Lung microvascular endothelial cell (primary cell): ENCODE measurements at regions not wholly inside any gene's neighbourhood (a gene's known extent, or its start where the extent isn't known, plus 50 kb on each side); places are given as distances from the start of the nearest gene placed in this dataset.
"Not testable (repeated sequence)": the region's sequence is repeated elsewhere in the genome, so short reads cannot be mapped to it uniquely, and the experiment has no call there.

Experiments used
- DNase-seq, 2 donors: peaks; one replicate each; pipeline versions ENCODE4 v3.0.0 to v3.0.0-alpha.2; 2010; ENCODE audit warnings: low read depth in 2 of 2

DNA sequence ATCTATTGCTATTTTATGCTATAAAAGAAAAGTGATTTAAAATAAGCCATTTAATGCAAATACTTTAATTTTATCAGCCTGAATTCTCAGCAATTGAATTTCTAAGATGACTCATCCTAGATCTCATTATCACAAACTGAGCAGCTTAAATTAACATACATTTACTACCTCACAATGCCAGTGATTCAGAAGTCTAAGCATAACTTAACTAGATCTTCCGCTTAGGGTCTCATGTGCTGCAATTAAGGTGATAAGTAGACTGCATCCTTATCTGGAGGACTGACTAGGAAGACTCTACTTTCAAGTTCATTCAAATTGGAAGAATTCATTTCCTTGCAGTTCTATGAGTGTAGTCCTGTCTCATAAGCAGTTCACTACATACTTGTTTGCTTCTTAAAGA is 286.6 kb downstream of the COL11A1 start:
- no peak for DNase-seq

DNA sequence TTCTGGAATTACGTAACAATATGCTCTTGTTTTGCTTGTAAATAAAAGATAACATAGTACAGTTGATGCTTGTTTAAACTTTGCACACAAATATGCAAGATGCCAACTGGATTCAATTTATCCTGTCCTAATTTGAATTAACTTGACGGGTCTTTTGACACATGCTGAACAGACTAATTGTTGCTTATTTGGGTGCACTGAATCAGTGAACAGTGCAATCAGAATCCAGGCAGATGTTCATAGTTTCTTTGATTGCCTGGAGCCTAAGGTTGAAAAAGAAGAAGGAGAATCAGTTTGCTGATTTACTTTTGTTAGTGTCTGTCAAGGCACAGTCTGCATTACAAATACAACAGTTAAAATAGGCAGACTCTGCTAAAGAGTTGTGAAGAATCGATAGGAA is 307.9 kb downstream of the COL11A1 start:
- no peak for DNase-seq

DNA sequence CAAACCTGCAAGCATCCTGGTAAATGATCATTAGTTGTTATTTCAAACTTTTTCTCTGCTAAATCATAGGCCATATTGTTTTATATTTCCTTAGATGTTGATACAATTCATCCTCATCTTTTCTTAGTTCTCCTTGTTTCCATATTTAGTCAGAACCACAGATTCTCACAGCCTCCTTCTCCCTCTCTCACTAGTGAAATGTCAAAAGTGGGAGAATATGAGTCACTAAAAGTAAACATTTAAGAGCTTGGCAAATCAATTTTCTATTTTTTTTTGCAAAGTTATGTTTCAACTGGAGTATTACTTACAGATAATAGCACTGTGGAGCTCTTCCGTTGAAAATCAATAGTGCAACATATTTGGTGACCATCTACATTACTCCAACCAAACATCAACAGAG is 308.8 kb downstream of the COL11A1 start:
- no peak for DNase-seq

DNA sequence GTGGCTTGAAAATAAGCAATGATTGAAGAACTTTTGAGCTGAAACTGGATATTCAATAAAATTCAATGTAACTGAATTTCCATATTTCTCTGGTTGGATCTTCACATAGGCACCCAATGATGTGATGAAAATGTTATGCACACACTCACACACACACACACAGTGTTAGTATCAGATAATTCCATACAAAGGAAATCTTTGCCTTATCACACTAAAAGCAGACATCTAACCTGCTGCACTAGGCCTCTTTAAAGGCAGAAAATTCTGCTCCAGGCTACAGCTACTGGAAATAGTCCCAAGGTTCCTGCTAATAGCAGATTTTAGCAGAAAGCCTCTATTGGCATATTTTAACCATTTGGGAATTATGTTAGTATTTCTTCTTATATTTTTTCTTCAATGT is 309.6 kb downstream of the COL11A1 start:
- DNase-seq = no peak

DNA sequence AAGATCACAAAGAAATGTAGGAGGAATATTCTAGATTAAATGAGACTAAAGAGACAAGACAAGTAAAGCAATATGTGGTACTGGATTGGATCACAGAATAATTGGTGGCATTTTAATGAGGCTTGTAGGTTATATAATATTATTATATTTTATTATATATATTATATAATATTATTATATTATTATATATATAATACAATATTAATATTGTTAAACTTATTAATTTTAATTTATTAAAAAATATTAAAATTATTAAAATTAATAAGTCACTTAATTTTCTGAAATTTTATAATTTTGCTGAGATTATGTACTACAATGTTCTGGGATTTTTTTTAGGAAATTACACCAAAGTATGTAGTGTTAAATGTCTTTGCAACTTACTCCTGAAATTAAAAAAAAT is 311.9 kb downstream of the COL11A1 start:
- no peak for DNase-seq

DNA sequence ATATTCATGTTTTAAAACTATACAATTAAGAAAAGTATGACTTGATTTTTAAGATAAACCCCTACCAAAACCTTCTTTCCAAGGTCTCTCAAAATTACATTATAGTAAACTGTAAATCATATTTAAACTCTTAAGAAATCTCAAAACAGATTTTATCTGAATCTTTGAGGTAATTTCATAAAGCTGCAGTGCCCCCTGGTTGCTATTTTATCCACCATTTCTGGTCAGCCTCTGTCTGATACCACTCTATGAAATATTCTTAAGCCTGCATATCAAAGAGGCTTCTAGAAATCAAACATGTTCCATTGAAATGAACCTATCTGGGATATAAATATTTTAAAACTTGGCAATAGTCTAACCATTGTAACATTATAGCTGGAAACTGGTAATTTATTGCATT is 317.3 kb downstream of the COL11A1 start:
- DNase-seq = no peak

DNA sequence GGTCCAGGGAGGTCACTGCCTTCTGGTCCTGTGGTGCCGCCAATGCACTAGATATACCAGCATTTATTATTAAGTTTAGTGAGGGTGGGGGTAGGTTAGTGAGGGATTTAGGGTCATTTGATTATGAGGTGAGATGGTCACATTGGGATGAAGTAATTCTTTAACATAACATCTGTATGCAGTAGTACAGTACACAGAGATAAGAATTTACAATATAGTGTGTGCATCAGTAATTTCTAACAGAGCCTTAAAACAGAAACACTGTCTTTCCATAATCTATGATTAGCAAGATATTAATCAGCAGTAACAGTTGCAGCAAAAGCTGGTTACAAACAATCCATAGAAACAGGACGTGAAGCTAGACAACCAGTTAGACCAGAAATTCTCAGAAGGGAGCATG is 318.4 kb downstream of the COL11A1 start:
- DNase-seq = not testable (repeated sequence)

DNA sequence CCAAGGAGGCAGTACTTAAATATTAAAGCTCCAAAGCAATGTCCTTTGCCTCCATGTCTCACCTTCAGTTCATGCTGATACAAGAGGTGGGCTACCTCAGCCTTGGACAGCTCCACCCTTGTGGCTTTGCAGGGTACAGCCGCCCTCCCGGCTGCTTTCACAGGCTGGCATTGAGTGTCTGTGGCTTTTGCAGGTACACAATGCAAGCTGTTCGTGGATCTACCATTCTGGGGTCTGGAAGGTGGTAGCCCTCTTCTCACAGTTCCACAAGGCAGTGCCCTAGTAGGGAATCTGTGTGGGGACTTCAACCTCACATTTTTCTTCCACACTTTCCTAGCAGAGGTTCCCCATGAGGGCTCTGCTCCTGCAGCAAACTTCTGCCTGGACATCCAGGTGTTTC is 324.8 kb downstream of the COL11A1 start:
- no peak for DNase-seq

DNA sequence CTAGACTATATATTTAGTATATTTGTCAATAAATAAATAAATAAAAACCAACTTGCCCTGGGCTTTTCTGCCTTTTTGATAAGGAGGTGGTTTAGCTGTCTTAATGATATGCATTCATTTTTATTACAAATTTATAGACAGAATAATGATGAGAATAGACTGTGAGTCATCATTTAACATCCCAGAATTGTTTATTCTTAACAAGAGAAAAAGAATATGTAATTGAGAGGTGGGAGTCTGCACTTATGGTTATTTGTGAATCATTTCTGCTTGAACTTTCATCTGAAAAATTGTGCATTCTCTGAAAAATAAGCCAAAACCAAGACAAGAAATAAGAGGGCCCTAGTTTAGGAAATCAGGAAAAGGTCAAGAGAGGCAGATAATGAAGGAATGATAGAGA is 326.2 kb downstream of the COL11A1 start:
- DNase-seq = no peak

DNA sequence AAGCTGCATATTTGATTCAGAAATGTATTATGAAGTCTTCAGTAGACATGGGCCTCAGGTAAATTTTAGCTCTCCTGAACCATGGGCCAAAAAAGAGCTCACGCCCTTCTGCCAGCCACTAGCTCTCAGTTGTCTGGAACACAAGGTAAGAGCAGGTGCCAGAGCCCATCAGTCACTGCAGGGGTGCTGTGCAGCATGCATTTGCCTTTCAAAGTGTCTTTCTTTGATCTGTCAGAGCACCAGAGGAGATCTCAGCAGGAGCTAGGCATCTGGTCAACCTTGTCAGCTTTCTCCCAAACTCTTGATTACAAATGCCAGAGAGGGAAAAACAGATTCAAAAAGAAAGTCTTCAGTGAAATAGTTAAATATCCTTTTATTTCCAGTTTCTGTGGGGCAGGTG is 332.3 kb downstream of the COL11A1 start:
- no peak for DNase-seq

DNA sequence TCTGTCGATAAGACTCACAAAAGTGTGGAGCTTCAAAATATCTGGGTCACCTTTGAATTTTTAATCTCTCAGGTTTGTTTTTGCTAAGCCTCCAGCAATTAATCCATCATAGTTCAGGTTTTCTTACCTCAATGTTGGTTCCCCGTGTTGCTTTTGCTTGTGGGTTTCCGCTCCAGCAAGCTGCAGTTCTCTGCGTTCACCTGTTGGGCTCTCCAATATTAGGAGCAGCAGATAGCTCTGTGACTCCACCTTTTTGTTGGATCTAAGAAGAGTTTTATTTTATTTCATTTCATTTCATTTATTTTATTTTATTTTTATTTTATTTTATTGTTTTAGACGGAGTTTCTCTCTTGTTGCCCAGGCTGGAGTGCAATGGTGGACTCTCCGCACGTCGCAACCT is 335.5 kb downstream of the COL11A1 start:
- no peak for DNase-seq

DNA sequence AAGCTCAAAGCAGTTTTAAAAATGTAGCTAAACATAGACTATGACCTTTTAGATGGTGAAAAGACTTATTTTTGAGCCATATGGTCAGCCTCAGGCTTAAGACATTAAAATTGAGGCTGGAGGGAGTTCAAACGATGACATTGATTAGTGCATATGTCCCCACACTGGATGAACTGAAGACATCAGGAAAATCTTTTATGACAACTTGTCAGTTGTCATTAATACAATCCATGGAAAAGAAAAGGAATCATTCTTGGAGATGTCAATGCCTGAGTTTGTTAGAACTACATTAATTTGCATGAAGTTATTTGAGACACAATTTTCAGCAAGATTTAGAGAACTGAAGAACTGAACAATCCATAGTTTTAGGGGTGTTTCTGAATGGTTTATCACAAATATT is 349.9 kb downstream of the COL11A1 start:
- no peak for DNase-seq

DNA sequence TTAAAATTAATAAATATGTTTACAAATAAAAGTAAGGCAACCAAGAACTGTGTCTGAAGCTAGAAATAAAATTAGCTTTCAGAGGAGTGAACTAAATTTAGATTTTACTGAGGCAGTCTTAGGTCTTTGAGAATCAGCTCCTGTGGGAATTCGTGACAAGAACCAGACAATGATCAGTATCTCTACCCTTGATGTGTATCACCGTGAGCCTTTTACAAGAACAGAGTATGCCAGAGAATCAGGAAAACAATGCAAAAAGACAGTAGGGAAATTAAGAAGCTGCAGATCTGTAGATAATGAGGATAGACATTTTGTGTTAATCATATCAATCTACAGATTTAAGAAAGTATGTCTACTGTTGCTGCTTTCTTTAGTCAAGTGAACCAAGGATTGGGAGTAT is 351.0 kb downstream of the COL11A1 start:
- no peak for DNase-seq

DNA sequence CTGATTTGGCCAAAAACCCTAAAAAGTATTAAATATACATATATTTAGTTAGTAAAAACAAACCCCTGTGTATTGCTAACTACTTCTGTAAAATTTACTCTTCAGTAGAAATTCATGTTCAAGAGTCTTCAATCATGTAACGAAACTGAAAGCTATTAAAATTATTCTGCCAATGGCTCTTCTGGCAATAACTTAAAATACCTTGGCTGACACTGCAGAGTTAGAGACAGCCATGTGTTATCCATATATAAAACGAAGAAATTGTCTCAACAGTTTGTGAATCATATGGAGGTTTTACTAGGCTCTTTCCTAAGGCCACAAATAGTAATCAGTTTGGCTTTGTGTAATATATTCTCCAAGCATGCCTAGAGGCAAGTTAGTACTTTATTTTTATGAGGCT is 357.2 kb downstream of the COL11A1 start:
- no peak for DNase-seq

DNA sequence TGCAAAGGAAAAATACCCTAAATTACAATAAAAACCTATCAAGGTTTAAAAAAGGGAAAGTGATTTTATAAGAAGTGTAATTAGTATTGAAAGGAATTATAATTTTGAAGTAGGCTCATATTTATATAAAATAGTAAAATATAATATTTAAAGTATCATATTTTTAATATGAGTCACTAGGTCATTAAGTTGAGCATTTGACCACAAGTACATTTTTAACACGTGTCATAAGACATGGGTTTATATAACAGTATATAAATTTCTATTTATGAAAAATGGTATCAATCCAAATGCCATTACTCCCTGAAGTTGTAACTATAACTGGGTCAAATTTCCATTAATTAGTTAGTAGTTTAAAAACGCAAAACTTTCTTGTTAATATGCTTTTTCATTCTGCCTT is 365.9 kb downstream of the COL11A1 start:
- no peak for DNase-seq

DNA sequence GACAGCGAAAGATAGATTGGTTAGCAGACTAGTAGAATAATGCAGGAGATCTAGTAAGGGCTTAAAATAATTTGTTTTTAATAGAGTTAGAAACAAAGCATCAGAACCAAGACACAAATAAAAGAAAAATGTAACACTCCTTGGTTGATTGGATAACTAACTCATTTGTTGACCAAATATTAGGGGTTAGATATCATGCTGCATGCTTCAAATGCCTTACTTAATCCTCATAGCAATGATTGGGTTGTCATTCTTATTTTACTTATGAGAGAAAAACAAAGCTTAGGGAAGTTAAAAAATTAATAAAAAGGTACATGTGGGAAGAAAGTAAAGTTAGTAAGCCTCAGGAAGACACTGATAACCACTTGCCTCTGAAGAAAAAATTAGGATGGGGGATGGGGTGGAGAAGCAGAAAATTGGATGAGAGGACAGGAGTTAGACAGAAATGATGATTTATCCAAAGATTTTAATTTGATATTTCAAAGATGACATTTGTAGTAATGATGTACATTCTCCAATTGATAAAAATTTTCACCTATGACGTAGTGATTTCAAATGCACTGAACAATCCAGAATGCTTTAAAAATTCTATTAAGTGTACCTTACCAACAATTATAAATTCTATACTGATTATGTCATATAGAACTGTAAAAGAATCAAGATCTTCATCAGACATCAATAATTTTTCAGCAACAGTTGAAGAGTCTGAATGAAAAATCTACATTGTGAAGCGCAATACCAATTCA is 374.7 kb downstream of the COL11A1 start:
- no peak for DNase-seq

DNA sequence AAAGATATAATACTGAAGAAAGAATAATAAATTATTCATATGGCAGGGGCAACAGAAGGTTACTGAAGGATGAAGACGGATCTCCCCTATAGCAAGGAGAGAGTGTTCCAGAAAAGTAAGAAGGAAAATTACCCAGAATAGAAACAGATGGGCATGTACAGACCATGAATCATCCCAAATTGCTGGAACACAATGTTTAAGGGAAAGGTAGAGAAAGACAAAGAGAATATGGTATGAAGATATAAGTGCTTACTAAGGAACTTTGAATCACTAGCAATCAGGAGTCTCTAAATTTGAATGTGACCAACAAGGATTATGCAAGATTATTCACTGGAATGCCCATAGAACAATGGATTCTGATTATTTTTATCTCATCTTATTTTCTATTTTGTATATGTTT is 375.4 kb downstream of the COL11A1 start:
- DNase-seq = no peak

DNA sequence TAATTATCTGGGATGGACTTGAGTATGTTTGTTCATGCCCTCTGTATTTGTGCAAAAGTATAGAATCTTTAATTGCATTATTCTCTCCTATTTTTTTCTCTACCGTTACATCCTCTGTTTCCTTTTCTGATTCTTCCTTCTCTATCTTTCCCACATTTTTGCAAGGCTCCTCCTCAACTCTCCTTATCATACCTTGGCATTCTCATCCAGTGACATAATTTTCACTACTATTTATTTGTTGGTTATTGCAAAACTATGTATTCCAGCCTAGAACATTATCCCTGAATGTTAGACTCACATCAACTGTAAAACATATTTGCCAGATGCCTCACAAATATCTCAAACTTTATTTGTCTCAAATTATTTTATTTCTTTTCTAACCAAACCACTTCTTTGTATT is 381.9 kb downstream of the COL11A1 start:
- DNase-seq = no peak

DNA sequence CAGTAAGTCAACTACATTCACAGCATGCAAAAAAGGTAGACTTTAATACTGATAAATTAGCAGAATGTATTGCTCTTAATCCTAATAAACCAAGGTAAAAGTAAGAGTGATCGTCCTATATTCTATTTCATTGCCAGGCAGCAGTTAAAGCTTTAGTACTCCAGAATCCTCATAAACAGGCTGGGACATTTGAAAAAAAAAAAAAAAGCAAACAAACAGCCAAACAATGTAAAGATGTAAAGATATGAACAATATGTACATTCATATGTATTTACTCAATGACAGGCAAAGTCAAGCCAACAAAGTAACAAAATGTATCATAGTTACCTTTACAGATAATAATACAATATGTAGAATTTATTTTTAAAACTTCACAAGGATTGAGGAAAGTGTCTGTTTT is 383.6 kb downstream of the COL11A1 start:
- DNase-seq = no peak

DNA sequence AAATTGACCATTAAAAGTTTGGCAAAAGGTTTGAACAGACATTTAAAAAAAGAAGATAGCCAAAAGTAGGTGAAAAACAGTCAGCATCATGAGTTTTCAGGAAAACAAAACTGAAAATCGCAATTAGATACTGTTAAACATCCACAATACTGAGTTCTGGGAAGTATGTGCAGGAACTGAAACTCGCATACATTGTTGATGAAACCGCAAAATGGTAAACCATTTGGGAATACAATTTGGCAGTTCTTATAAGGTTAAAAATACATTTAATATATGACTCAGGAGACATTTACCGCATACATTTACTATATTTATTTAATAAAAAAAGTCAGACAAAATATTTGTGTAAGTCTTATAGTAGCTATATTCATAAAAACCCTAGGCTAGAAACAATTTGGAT is 393.2 kb downstream of the COL11A1 start:
- no peak for DNase-seq

DNA sequence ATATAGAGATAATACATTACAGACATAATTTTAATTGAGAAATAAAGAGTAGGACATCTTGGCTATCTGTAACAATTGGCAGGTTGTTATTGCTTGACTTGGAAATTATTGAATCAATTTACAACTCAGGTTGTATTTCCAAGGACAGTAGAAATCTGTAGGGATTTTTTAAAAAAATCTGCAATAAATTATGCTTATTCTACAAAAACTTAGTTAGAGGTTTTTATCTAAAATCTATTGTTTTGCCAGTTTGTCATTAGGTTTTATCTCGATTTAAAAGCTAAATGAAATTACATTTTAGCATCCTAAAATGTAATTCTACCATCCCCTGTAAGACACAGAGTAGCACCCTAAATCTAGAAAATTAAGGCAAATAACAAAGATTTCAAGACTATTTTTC is 408.8 kb downstream of the COL11A1 start:
- no peak for DNase-seq

DNA sequence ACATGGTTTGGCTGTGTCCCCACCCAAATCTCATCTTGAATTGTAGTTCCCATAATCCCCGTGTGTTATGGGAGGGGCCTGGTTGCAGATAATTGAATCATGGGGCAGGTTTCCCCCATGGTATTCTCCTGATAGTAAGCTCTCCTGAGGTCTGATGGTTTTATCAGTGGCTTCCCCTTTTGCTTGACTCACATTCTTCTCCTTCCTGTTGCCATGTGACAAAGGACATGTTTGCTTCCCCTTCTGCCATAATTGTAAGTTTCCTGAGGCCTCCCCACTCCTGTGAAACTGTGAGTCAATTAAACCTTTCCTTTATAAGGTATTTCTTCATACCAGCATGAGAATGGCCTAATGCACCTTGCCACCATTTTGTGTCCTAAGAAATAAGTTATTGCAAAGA is 415.0 kb downstream of the COL11A1 start:
- no peak for DNase-seq

DNA sequence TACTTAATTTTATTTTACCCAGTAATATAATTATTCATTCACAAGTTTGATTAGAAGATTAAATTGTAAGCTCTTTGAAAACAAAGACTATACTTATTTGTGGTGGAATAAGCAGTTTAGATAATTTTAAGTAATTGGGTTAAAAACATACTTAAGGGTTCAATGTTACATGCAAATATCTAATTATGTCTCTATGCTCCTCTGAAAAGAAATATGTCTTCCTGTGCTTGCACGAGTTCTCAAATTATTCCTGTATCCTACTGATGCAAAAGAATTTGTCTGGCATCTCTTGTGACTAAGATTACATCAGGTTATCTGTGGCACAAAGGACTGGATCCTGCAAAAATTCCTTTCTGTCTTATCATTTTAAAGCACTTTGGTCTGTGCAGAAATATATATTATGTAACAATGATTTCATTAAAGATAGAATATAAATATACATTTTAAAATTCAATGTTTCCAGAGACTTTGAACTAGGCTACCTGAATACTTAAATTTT is 416.7 kb downstream of the COL11A1 start:
- DNase-seq = no peak

DNA sequence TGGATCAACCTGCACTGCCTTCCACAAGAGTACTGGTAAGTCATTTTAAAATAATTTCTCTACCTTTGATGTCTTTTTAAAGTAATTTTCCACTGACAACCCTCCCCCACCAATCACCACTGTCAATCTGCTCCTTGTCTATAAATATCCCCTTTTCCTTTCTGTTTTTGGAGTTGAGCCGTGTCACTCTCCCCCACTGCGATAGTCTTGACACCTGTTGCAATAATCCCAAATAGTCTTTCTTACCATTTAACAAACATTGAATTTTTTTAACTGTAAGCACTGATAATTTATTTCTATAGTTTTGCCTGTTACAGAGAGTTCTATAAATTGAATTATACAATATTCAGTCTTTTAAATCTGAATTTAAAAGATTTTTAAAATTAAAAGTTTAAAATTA is 420.9 kb downstream of the COL11A1 start:
- DNase-seq = no peak
